KG1 (cell line): ENCODE measurements at regions not wholly inside any gene's neighbourhood (a gene's known extent, or its start where the extent isn't known, plus 50 kb on each side); places are given as distances from the start of the nearest gene placed in this dataset.
"Not testable (repeated sequence)": the region's sequence is repeated elsewhere in the genome, so short reads cannot be mapped to it uniquely, and the experiment has no call there.

ENCODE experiments used
- DNase-seq: peaks from one replicate; lab custom pipeline; 2025; lab: John Stamatoyannopoulos, UW

GRCh38 chr3:95629802-95630201 is 1184.6 kb upstream of the EPHA6 start:
- DNase-seq = no peak

- no peak for DNase-seq
These were observed 1169.1 kb upstream of the EPHA6 start for GRCh38 chr3:95645291-95645690.

- no peak for DNase-seq
These were observed 1159.6 kb upstream of the EPHA6 start for GRCh38 chr3:95654570-95655362.

GRCh38 chr3:95655363-95655986 is 1158.9 kb upstream of the EPHA6 start:
- DNase-seq = no peak

- no peak for DNase-seq
These were observed 1143.6 kb upstream of the EPHA6 start for GRCh38 chr3:95670765-95671164.

GRCh38 chr3:95673215-95673614 is 1141.2 kb upstream of the EPHA6 start:
- no peak for DNase-seq

- DNase-seq = peak; percentile 60
These were observed 1108.5 kb upstream of the EPHA6 start for GRCh38 chr3:95705786-95706418.

GRCh38 chr3:95707268-95707667 is 1107.1 kb upstream of the EPHA6 start:
- DNase-seq = no peak

GRCh38 chr3:95710684-95711083 is 1103.7 kb upstream of the EPHA6 start:
- no peak for DNase-seq

GRCh38 chr3:95711789-95712188 is 1102.6 kb upstream of the EPHA6 start:
- DNase-seq = no peak

GRCh38 chr3:95715128-95715527 is 1099.3 kb upstream of the EPHA6 start:
- DNase-seq = no peak

- DNase-seq = no peak
These were observed 1097.3 kb upstream of the EPHA6 start for GRCh38 chr3:95717048-95717447.

GRCh38 chr3:95718168-95718567 is 1096.2 kb upstream of the EPHA6 start:
- no peak for DNase-seq

- no peak for DNase-seq
These were observed 1094.9 kb upstream of the EPHA6 start for GRCh38 chr3:95719481-95719880.

GRCh38 chr3:95721938-95722337 is 1092.5 kb upstream of the EPHA6 start:
- DNase-seq = no peak

GRCh38 chr3:95725770-95726169 is 1088.6 kb upstream of the EPHA6 start:
- no peak for DNase-seq

GRCh38 chr3:95731753-95732152 is 1082.6 kb upstream of the EPHA6 start:
- no peak for DNase-seq

- no peak for DNase-seq
These were observed 1081.1 kb upstream of the EPHA6 start for GRCh38 chr3:95733336-95733735.

- DNase-seq = no peak
These were observed 1076.3 kb upstream of the EPHA6 start for GRCh38 chr3:95738045-95738444.

GRCh38 chr3:95744896-95745295 is 1069.5 kb upstream of the EPHA6 start:
- DNase-seq = not testable (repeated sequence)

- DNase-seq = no peak
These were observed 1064.3 kb upstream of the EPHA6 start for GRCh38 chr3:95750097-95750496.

GRCh38 chr3:95751509-95751908 is 1062.9 kb upstream of the EPHA6 start:
- DNase-seq = no peak

- DNase-seq = peak; percentile 7
These were observed 1062.2 kb upstream of the EPHA6 start for GRCh38 chr3:95752199-95752598.
